ENCODE measurements at regions not wholly inside any gene's neighbourhood (a gene's known extent, or its start where the extent isn't known, plus 50 kb on each side); places are given as distances from the start of the nearest gene placed in this dataset.
"Not testable (repeated sequence)": the region's sequence is repeated elsewhere in the genome, so short reads cannot be mapped to it uniquely, and the experiment has no call there.

DNA sequence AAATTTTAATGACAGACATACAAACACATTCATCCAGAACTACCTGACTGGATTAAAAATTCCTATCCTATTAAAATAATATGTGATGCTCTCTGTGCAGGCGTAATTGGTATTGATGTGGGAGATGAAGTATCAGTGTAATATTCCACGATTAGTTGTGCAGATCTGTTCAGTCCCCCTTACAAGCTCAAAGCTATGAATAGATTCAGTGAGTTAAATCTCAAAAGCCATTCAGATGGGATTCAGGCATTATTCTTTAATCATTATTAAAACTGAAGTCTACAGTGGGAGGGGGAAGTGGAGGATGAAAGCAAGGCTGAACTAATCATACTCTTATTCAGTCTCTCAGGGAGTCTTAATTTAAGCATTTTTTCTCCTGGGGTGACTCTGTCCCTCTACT lies 855.8 kb downstream of the EFNA5 start:
- no peak for DNase-seq (ENCODE audit: low spot score)

DNA sequence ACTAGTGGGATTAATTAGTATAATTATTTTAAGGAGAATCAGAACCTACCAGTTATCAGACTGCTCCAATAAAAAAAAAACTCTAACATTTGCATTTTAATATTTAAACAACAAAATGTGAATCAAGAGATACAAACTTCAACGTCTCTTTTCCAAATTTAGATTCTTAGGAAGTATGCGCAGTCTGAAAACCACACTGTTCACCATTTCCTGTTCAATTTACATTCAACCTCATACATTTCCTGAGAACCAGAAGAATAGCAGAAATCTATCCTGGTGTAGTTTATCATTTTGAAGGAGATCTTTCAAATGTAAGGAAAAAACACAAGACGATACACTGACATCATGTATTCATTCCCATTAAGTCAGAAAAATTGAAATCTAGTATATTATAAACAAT lies 869.2 kb downstream of the EFNA5 start:
- no peak for DNase-seq (ENCODE audit: low spot score)

DNA sequence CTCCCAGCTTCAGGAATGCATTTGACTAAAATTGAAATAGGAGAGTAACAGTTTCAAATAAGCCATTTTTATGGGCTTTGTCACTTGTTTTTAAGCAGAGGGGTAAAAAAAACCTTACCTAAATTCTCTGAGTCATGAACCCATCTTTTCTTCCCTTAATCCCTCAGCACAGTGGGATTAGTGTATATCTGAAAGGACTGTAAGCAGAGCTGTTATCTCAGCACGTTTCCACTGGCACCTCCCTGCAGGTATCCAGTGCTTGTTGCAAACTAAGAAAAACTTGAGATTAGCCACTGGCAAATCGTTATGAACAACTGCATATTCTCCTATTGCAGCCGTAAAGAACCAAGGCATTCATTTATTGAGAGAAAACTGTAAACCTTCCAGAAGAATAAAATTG lies 872.7 kb downstream of the EFNA5 start:
- no peak for DNase-seq (ENCODE audit: low spot score)

DNA sequence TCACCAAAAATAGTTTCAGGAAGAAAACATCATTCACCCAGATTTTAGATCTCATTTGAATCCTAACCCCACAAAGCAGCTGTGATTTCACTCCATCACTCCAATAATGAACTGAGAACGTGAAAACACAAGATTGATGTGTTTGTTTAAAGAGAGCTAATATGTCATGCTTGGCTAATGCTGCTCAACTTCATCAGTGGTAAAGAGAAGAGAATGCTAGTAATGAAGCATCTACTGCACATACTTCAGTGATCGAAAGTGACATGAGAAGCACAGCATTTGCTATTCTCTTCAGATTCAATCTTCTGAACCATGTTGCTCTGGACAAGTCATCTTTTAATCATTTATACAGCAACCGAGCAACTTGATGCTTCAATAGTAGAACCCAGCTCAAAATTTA lies 874.7 kb downstream of the EFNA5 start:
- DNase-seq (ENCODE audit: low spot score), result no peak

DNA sequence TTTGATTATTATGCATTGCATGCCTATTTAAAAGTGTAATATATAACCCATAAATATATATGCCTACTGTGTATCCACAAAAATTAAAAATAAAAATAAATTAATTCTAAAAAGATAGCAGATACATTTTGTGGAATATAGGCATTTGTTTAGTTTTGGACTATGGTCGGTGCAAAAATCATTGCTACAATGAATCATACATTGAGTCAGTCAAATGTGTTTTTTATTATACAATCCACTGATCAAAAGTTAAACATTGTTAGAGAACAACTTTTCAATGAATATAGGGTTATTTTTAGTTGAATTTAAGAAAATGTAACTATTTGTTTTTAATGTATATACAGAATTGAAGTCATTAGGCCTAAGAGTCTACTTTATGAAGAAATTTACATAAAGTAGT lies 885.9 kb downstream of the EFNA5 start:
- DNase-seq (ENCODE audit: low spot score), result no peak

DNA sequence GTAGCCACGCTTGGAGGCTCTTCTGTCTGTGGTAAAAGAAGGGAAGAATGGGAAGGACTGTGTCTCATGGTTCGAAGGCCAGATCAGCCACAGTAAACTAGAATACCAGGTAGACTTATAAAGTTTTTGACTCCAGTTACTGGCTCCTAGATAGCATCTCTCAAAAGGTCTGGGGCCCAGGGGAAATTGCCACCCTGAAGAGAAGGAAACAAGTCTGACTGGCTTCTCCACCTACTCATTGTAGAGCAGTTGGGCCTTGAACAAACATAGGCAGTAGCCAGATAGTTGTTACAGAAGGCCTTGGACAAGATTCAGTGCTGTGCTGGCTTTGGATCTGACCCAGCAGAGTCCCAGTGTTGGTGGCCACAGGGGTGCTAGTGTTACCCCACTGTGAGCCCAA lies 890.4 kb downstream of the EFNA5 start:
- no peak for DNase-seq (ENCODE audit: low spot score)

DNA sequence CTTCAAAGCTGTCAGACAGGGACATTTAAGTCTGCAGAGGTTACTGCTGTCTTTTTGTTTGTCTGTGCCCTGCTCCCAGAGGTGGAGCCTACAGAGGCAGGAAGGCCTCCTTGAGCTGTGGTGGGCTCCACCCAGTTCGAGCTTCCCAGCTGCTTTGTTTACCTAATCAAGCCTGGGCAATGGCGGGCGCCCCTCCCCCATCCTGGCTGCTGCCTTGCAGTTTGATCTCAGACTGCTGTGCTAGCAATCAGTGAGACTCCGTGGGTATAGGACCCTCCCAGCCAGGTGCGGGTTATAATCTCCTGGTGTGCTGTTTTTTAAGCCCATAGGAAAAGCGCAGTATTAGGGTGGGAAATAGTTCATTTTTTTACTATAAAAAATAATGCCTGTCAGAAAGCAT lies 894.2 kb downstream of the EFNA5 start:
- not testable (repeated sequence) for DNase-seq (ENCODE audit: low spot score)

- no peak for DNase-seq (ENCODE audit: low spot score)
These were observed 902.3 kb downstream of the EFNA5 start for GRCh38 chr5:106768392-106768791.

DNA sequence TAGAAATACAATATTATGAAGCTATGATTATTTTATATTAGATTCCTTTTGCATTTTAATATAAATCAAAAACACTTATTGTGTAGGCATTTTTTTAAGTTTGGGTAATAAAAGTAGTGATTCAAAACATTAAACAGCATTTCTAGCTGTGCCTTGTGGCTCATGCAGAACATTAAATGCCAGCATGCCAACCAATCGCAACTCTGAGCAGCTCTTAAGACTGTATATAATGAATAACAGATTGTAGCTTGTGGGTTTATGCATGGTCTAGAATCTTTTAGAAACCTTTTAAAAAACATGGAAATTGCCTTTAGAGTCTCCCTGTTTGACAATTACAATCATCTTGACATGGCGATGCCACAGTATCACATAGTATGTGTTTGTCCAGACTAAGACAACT lies 903.8 kb downstream of the EFNA5 start:
- no peak for DNase-seq (ENCODE audit: low spot score)

DNA sequence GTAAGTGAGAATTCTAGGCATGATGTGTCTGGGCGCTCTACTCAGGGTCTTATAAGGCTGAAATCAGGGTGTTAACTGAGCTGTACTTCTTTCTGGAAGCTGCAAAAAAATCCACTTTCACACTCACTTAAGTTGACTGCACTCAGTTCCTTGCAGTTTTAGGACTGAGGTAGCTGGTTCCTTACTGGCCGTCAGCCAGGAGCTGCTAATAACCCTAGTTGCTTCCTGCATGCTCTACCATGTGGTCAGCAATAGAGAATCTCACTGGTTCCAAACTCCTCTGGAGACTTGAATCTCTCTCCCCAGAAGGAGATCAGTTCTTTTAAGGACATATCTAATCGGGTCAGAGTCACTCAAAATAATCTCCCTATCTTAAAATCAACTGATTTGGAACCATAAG lies 911.2 kb downstream of the EFNA5 start:
- DNase-seq (ENCODE audit: low spot score), result no peak

DNA sequence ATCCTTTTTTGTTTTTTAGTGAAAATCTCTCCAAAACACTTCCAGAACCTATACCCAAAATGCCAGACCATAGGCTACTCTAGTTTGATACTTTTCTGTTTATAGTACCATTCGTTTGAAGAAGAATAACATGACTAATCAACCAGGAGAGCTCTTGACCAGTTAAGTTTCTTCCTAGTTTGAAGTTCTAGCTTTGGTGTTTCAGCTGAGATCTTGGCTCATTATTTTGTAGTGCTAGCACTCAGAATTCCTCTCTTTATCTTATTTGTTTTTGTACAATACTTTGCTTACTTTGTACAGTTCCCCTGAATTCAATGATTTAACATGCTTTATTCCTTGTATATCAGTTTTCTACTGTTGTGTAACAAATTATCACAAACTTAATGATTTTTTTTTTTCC lies 911.6 kb downstream of the EFNA5 start:
- DNase-seq (ENCODE audit: low spot score), result no peak

DNA sequence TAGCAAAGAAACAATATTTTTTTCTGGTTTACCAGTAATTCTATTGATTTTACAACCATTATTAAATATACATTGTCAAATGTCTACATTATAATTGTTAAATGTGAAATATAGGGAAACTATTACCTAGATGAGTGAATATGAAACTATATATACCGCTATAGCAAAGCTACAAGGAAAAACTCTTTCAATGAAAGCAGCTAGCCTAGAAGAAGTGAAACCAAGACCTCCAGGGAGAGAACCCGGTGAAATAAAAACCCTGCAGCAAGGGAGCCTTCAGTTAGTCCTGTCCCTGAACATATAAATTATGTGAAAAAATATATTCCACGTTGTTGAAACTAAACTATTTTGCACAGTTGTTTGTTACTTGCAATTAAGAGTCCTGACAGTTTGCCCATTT lies 913.1 kb downstream of the EFNA5 start:
- DNase-seq (ENCODE audit: low spot score), result no peak

DNA sequence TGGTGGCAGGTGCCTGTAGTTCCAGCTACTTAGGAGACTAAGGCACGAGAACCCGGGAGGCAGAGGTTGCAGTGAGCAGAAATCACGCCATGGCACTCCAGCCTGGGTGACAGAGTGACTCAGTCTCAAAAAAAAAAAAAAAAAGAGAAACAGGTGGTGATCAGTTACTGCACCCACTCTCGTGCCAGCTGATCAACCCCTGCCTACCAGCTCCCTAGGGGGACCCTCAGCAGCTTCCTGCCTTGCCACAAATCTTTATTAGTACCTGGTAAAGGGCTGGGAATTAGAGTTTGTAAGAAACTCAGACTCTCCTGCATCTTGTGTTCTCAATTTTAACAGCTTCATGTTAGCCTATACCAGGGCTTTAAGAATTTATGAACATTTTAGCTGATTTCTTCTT lies 914.9 kb downstream of the EFNA5 start:
- DNase-seq (ENCODE audit: low spot score), result no peak

GRCh38 chr5:106755066-106755465 lies 915.7 kb downstream of the EFNA5 start:
- DNase-seq (ENCODE audit: low spot score), result no peak

DNA sequence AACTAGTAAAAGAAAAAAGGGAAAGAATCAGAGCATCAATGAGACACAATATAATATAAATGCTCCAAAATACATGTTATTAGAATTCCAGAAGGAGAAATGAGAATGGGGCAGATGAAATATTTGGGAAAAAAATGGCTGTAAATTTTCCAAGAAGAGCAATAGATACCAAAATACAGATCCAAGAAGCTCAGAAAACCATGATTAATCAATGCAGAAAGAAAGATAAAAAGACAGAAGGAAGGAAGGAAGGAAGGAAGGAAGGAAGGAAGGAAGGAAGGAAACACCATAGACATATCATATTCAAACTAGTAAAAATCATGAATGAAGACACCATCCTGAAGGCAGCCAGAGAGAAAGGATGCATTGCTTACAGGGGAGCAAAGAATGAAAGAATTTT lies 920.9 kb downstream of the EFNA5 start:
- no peak for DNase-seq (ENCODE audit: low spot score)

GRCh38 chr5:106739127-106739526 lies 931.6 kb downstream of the EFNA5 start:
- no peak for DNase-seq (ENCODE audit: low spot score)

DNA sequence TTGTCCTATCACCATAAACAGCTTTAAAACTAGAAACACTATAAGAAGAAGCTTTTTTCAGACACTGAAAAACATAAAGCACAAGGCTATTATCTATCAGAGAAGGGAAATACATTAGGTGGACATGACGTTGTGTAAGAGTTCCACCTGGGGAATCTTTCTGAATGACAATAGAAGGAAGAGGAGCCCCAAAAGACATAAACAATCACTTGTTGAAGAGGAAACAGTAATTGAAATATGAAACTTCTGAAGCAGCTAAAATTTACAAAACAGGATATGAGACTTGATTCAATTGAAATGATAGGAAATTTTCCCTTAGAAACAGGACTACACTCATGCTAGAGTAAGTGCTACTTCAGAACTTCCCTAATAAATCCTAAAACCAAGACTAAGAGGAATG lies 933.6 kb downstream of the EFNA5 start:
- no peak for DNase-seq (ENCODE audit: low spot score)

DNA sequence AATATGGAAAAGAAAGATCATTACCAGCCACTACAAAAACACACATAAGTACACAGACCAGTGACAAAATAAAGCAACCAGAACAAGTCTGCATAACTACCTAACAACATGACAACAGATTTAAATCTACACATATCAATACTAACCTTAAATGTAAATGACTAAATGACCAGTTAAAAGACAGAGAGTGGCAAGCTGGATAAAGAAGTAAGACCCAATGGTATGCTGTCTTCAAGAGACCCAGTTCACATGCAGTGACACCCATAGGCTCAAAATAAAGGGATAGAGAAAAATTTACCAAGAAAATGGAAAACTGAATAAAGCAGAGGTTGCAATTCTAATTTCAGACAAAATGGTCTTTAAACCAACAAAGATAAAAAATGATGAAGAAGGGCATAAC lies 938.1 kb downstream of the EFNA5 start:
- no peak for DNase-seq (ENCODE audit: low spot score)

DNA sequence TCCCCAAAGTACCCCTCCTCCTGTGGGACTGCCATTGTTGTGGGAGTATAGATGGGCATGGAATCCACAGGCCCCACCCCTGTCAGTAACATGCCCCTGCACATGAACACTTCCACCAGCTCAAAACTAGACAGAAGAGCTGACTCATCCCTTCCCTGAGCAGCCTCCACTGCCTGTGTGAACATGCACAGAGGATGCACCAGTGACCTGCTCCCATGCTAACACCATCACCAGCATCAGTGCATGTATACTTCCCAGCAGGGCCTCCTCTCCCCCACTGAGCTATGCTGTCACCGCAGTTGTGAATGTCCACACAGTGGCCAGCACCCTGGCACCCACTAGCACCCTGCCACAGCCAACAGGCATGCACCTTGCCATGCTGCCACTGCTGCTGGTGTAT lies 939.8 kb downstream of the EFNA5 start:
- DNase-seq (ENCODE audit: low spot score), result no peak

GRCh38 chr5:106730506-106730905 lies 940.2 kb downstream of the EFNA5 start:
- DNase-seq (ENCODE audit: low spot score), result no peak

DNA sequence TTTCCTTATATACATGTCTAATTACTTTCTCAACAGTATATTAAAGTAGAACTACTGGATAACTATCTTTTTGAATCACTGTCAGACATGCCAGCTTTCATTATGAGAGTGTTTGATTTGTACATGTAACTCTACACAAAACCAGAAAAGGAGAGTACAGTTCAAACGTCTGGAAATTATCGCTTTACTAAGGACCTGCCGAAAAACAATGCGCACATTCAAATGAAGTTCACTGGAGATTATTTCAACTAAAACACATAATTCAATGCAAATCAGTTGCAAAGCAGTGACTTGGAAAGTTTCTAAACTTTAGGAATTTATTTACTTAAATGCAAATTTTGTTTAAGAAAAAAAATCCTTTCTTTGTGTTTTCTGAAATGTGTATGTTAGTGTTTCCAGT lies 942.5 kb downstream of the EFNA5 start:
- DNase-seq (ENCODE audit: low spot score), result no peak

DNA sequence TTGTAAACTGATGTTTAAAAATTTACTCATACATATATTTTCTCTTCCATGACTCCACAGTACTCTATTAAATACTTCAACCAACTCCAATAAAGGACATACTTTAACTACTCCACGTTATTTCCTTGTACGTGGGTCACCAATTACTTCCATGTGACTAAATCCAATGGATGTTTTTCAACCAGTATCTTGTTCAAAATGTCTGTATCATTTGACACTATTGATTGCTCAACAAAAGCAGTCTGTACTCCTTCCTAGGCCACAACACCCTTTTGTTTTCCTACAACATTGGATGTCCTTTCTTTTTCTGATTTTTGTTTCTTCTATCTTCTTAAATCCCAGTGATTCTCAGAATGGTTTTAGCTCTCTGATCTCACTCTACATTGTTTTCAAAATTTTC lies 943.7 kb downstream of the EFNA5 start:
- no peak for DNase-seq (ENCODE audit: low spot score)

DNA sequence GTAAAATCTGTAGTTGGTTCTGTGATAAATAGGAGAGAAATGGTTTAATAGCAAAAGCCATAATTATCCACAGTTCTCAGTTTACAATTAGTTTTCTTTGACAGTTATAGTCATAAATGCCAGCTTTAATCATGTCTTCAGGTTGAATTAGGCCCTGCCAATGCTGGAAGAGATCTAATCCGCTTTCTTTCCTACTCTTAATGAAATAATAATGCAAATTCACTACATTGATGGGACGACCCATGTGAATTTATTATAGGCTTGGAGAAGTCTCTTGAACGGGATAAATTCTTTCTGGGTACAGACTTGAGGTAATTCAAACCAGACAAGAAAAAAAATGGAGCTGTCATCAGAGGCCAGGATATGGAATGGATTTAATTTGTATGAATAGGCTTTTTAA lies 950.4 kb downstream of the EFNA5 start:
- no peak for DNase-seq (ENCODE audit: low spot score)

GRCh38 chr5:106699796-106700195 lies 970.9 kb downstream of the EFNA5 start:
- DNase-seq (ENCODE audit: low spot score), result no peak

- DNase-seq (ENCODE audit: low spot score), result no peak
These were observed 971.5 kb downstream of the EFNA5 start for GRCh38 chr5:106699198-106699597.

All from CD4-positive, alpha-beta T cell treated with Interleukin-6 at 100 ng/mL for 8 hours (primary cell).